ENCODE measurements at regions not wholly inside any gene's neighbourhood (a gene's known extent, or its start where the extent isn't known, plus 50 kb on each side); places are given as distances from the start of the nearest gene placed in this dataset.

- Histone ChIP-seq H4K20me1 (replicated peaks; ENCODE audit: control insufficient read depth, extremely low read depth, insufficient read depth, low read length) (no peaks in the 10 kb centered on the region), H2AFZ (ENCODE audit: low read depth, low read length) (no peak overlapping the region), H3K36me3 (ENCODE audit: control insufficient read depth in 2 of 2, extremely low read depth in 1 of 2, insufficient read depth in 2 of 2, low read length in 2 of 2) (no peaks in the 10 kb centered on the region), H3K9me3 (replicated peaks; ENCODE audit: control insufficient read depth, insufficient read depth, low read length) (peaks cover 2% of the 10 kb centered on the region), H3K4me2 (ENCODE audit: insufficient read depth, low read length) (no peak overlapping the region), H3K9me1 (replicated peaks; ENCODE audit: control insufficient read depth, extremely low read depth, insufficient read depth, low read length) (no peaks in the 10 kb centered on the region), H3K4me3 (replicated peaks in 1 of 3; ENCODE audit: insufficient read depth in 1 of 3, low read depth in 1 of 3, low read length in 3 of 3) (no peak overlapping the region), H3K4me1 (ENCODE audit: control insufficient read depth, extremely low read depth, insufficient read depth, low read length) (no peaks in the 10 kb centered on the region), H3K9ac (replicated peaks; ENCODE audit: extremely low read depth, insufficient read depth, low read length) (no peak overlapping the region), H3K79me2 (ENCODE audit: control insufficient read depth, insufficient read depth, low read length) (no peaks in the 10 kb centered on the region), H3K27ac (ENCODE audit: insufficient read depth, low read depth, low read length) (no peak overlapping the region), H3K27me3 (ENCODE audit: control insufficient read depth in 2 of 2, insufficient read depth in 2 of 2, low read length in 2 of 2) (no peaks in the 10 kb centered on the region)
- intact Hi-C loops (cut with micrococcal nuclease) (no loop called here), dilution Hi-C loops (cut with MboI; ENCODE audit: extremely low pct_ligation_motif_present, low sequenced_read_pairs) (no loop called here)
- DNase-seq (ENCODE audit: low read depth, low spot score) (no peak), FAIRE-seq (no peak)
- no TSS peak for BruUV-seq (replicated peaks)
- POLR2A ChIA-PET, result no interaction called here
- no peak for TF ChIP-seq MYC (IDR thresholded peaks at IDR 0.05; ENCODE audit: low read depth, low read length)
- no peak for TF ChIP-seq GATA2 (IDR thresholded peaks at IDR 0.05; ENCODE audit: insufficient read depth, insufficient read length, low read depth, low read length)
- TF ChIP-seq, protein P1, sequence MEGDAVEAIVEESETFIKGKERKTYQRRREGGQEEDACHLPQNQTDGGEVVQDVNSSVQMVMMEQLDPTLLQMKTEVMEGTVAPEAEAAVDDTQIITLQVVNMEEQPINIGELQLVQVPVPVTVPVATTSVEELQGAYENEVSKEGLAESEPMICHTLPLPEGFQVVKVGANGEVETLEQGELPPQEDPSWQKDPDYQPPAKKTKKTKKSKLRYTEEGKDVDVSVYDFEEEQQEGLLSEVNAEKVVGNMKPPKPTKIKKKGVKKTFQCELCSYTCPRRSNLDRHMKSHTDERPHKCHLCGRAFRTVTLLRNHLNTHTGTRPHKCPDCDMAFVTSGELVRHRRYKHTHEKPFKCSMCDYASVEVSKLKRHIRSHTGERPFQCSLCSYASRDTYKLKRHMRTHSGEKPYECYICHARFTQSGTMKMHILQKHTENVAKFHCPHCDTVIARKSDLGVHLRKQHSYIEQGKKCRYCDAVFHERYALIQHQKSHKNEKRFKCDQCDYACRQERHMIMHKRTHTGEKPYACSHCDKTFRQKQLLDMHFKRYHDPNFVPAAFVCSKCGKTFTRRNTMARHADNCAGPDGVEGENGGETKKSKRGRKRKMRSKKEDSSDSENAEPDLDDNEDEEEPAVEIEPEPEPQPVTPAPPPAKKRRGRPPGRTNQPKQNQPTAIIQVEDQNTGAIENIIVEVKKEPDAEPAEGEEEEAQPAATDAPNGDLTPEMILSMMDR (IDR thresholded peaks at IDR 0.05; ENCODE audit: extremely low read depth in 1 of 2, insufficient read depth in 1 of 2, low read depth in 1 of 2, low read length in 2 of 2), result no peak
- TF ChIP-seq JUN (IDR thresholded peaks at IDR 0.05; ENCODE audit: borderline replicate concordance, insufficient read depth, insufficient read length, low read depth), result no peak
- TF ChIP-seq, protein P2, sequence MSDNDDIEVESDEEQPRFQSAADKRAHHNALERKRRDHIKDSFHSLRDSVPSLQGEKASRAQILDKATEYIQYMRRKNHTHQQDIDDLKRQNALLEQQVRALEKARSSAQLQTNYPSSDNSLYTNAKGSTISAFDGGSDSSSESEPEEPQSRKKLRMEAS (IDR thresholded peaks at IDR 0.05; ENCODE audit: insufficient read depth, insufficient read length), result no peak
- no peak for TF ChIP-seq POLR2AphosphoS5 (IDR thresholded peaks at IDR 0.05; ENCODE audit: insufficient read depth, low read depth, low read length)
- CTCF ChIA-PET, result no interaction called here
Observed at GRCh38 chr5:116922532-116922931, 347.9 kb upstream of the SEMA6A start.
